ENCODE measurements at regions not wholly inside any gene's neighbourhood (a gene's known extent, or its start where the extent isn't known, plus 50 kb on each side); places are given as distances from the start of the nearest gene placed in this dataset.
A peak's percentile ranks its signal among the peaks of the same experiment; 100 is the strongest.

GRCh38 chr16:65644821-65645220, 523.0 kb upstream of the CDH11 start (continued):
- no peak for TF ChIP-seq ZBTB2 (CRISPR knock-in tag; IDR thresholded peaks at IDR 0.05; ENCODE audit: low read depth)
- TF ChIP-seq ZNF792 (CRISPR knock-in tag; IDR thresholded peaks at IDR 0.05) = peak; percentile 35; the same call in 1 of the 2 replicates
- TF ChIP-seq FOXA1 (IDR thresholded peaks at IDR 0.05) = peak; percentile 63; the same call in 1 of the 2 replicates
- peak; percentile 78 for TF ChIP-seq FOXA1 (CRISPR knock-in tag; IDR thresholded peaks at IDR 0.05)
- peak; percentile 59; the same call in 1 of the 2 replicates for TF ChIP-seq ZNF609 (CRISPR knock-in tag; IDR thresholded peaks at IDR 0.05; ENCODE audit: borderline replicate concordance)
- no peak for TF ChIP-seq ZNF34 (CRISPR knock-in tag; IDR thresholded peaks at IDR 0.05; ENCODE audit: borderline replicate concordance)
- 0 out of 2 replicates have a peak, but pooled peaks have one; percentile 32 for TF ChIP-seq ERF (CRISPR knock-in tag; IDR thresholded peaks at IDR 0.05)
- TF ChIP-seq ZNF7 (CRISPR knock-in tag; IDR thresholded peaks at IDR 0.05) = peak; percentile 20; the same call in 1 of the 2 replicates
- peak; percentile 95 for TF ChIP-seq ARID5B (CRISPR knock-in tag; IDR thresholded peaks at IDR 0.05)
- no peak for TF ChIP-seq TBX2 (CRISPR knock-in tag; IDR thresholded peaks at IDR 0.05; ENCODE audit: borderline replicate concordance)
- TF ChIP-seq ZGPAT (CRISPR knock-in tag; IDR thresholded peaks at IDR 0.05) = peak; percentile 69
- TF ChIP-seq GATAD1 (CRISPR knock-in tag; IDR thresholded peaks at IDR 0.05) = peak; percentile 47
- peak; percentile 81 for TF ChIP-seq RXRB (CRISPR knock-in tag; IDR thresholded peaks at IDR 0.05; ENCODE audit: borderline replicate concordance)
- TF ChIP-seq NFIC (IDR thresholded peaks at IDR 0.05; ENCODE audit: low read length) = peak; percentile 79; the same call in 1 of the 2 replicates
- TF ChIP-seq SAP130 (CRISPR knock-in tag; IDR thresholded peaks at IDR 0.05; ENCODE audit: low read depth) = peak; percentile 41
- TF ChIP-seq THAP11 (CRISPR knock-in tag; IDR thresholded peaks at IDR 0.05) = peak; percentile 46; the same call in 1 of the 2 replicates
- TF ChIP-seq RCOR2 (CRISPR knock-in tag; IDR thresholded peaks at IDR 0.05) = 0 out of 2 replicates have a peak, but pooled peaks have one; percentile 53
- TF ChIP-seq ZNF230 (CRISPR knock-in tag; IDR thresholded peaks at IDR 0.05) = no peak
- TF ChIP-seq NR2F6 (IDR thresholded peaks at IDR 0.05) = peak; percentile 52
- TF ChIP-seq NR2F6 (CRISPR knock-in tag; IDR thresholded peaks at IDR 0.05) = peak; percentile 29; the same call in 1 of the 2 replicates
- peak; percentile 33; the same call in 1 of the 2 replicates for TF ChIP-seq ZMYM4 (CRISPR knock-in tag; IDR thresholded peaks at IDR 0.05)
- TF ChIP-seq ZNF367 (CRISPR knock-in tag; IDR thresholded peaks at IDR 0.05; ENCODE audit: borderline replicate concordance) = no peak
